Esophagus muscularis mucosa (tissue), 4 donors: ENCODE measurements at regions not wholly inside any gene's neighbourhood (a gene's known extent, or its start where the extent isn't known, plus 50 kb on each side); places are given as distances from the start of the nearest gene placed in this dataset.

ENCODE experiments used
- DNase-seq: peaks from one replicate; pipeline ENCODE4 v3.0.0-alpha.2; 2017; ENCODE audit errors: extremely low spot score
- H3K27ac ChIP-seq, 4 donors: fragments of 200-600 bp; sonication (generic); replicated peaks in 1 of 4; 1 replicate in 3 of 4; 2 replicates in 1 of 4; pipeline ENCODE4 v1.5.1; 2016 to 2019; ENCODE audit warnings: mild to moderate bottlenecking in 1 of 4
- H3K27me3 ChIP-seq, 4 donors: fragments of 200-600 bp; sonication (generic); one replicate each; pipeline versions ENCODE4 v1.5.1 to v1.6.0; 2016 to 2019
- H3K36me3 ChIP-seq, 4 donors: fragments of 200-600 bp; sonication (generic); one replicate each; pipeline ENCODE4 v1.5.1; 2016 to 2019
- H3K4me1 ChIP-seq, 4 donors: fragments of 200-600 bp; sonication (generic); one replicate each; pipeline ENCODE4 v1.5.1; 2016 to 2019
- H3K4me3 ChIP-seq, 4 donors: fragments of 200-600 bp; sonication (generic); 1 replicate in 2 of 4; 2 replicates in 2 of 4; pipeline ENCODE4 v1.5.1; 2016 to 2019; ENCODE audit warnings: mild to moderate bottlenecking in 4 of 4, moderate library complexity in 1 of 4
- H3K9me3 ChIP-seq, 4 donors: fragments of 200-600 bp; sonication (generic); 1 replicate in 3 of 4; 2 replicates in 1 of 4; pipeline ENCODE4 v1.5.1; 2016 to 2019
- EP300 ChIP-seq: sonication (generic); formaldehyde crosslinking; IDR thresholded peaks from one replicate; pipeline ENCODE4 v1.6.1; 2017; ENCODE audit warnings: antibody characterized with exemption
- POLR2A ChIP-seq: fragments of 450-650 bp; IDR thresholded peaks from one replicate; pipeline ENCODE4 v1.6.1; 2017; ENCODE audit warnings: antibody characterized with exemption, moderate library complexity, mild to moderate bottlenecking, low read depth
- POLR2AphosphoS5 ChIP-seq, 2 donors: sonication (generic); formaldehyde crosslinking; IDR thresholded peaks; one replicate each; pipeline ENCODE4 v1.6.1; 2017; ENCODE audit warnings: antibody characterized with exemption in 2 of 2
- WGBS: methylation state at CpG from one replicate; pipeline ENCODE4 v1.1.5; 2018; 5-methylcytosine and 5-hydroxymethylcytosine counted together
- intact Hi-C: fragments of 100-400 bp; cut with DNase I; formaldehyde crosslinking; loops from one replicate; pipeline ENCODE4 v1.15.1; 2023
- TF ChIP-seq, protein P1 (sequence below), 3 experiments: fragments of 200-600 bp in 2 of 3; fragments of 450-650 bp in 1 of 3; sonication (generic) in 2 of 3; IDR thresholded peaks; one replicate each; pipeline ENCODE4 v1.5.1; 2017 to 2019; ENCODE audit warnings: antibody characterized with exemption in 3 of 3, mild to moderate bottlenecking in 2 of 3, moderate library complexity in 1 of 3

DNA sequence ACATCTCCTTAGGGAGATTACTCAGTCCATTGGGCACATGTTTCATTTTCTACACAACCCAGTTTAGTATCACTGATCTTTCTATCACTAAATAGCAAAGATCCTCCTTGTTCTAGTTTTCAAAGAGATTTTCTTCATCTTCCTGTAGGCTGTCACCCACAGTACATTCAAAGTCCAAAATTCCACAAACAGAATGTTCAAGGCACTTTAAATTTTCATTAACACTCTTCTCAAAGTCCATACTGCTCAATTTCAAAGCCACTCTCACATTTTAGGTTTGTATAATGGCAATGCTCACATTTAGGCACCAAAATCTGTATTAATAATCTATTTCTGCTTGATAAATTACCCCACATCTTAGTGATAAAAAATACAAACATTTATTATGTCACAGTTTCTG is 152.8 kb downstream of the FSIP2 start:
- no peak for DNase-seq
- intact Hi-C loops: no loop called here

DNA sequence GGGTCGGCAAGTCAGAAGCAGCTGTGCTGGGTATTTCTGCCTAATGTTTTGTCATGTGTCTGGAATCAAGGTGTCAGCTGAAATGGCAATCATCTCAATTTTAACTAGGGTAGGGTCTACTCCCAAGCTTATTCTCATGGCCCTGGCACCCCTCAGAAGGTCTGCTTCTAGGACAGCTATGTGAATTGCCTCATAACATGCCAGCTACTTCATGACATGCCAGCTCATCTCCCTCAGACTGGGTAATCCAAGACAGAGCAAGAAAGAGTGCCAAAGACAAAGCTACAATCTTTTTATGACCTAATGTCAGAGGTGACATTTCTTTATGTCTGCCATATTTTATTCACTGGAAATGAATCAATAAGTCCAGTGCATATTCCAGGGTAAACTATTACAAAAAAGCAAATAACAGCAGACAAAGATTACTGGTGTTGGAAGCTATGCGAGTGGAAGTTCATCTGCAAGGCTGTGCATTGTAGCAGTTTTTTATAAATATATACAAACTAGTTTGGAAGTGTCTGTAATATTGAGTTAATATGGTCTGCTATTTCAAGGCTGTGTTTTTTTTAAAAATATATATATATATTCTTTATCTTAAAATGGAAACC is 153.3 kb downstream of the FSIP2 start:
- TF ChIP-seq, protein P1, sequence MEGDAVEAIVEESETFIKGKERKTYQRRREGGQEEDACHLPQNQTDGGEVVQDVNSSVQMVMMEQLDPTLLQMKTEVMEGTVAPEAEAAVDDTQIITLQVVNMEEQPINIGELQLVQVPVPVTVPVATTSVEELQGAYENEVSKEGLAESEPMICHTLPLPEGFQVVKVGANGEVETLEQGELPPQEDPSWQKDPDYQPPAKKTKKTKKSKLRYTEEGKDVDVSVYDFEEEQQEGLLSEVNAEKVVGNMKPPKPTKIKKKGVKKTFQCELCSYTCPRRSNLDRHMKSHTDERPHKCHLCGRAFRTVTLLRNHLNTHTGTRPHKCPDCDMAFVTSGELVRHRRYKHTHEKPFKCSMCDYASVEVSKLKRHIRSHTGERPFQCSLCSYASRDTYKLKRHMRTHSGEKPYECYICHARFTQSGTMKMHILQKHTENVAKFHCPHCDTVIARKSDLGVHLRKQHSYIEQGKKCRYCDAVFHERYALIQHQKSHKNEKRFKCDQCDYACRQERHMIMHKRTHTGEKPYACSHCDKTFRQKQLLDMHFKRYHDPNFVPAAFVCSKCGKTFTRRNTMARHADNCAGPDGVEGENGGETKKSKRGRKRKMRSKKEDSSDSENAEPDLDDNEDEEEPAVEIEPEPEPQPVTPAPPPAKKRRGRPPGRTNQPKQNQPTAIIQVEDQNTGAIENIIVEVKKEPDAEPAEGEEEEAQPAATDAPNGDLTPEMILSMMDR (IDR thresholded peaks at IDR 0.05): no peak
- TF ChIP-seq POLR2AphosphoS5 (IDR thresholded peaks at IDR 0.05) (no peak), POLR2A (no peak), EP300 (no peak)
- 78% methylated on average over 2 of the region's 2 CpGs for WGBS

More for the DNA sequence above, 152.8 kb downstream of the FSIP2 start:
- Histone ChIP-seq H3K9me3 (no peaks in the 10 kb centered on the region), H3K36me3 (no peaks in the 10 kb centered on the region), H3K27me3 (no peaks in the 10 kb centered on the region), H3K4me3 (no peak overlapping the region), H3K4me1 (no peaks in the 10 kb centered on the region), H3K27ac (no peak overlapping the region)
- TF ChIP-seq EP300: no peak
- TF ChIP-seq POLR2A: no peak
- TF ChIP-seq, protein P1 (IDR thresholded peaks at IDR 0.05): no peak
- no peak for TF ChIP-seq POLR2AphosphoS5 (IDR thresholded peaks at IDR 0.05)

DNA sequence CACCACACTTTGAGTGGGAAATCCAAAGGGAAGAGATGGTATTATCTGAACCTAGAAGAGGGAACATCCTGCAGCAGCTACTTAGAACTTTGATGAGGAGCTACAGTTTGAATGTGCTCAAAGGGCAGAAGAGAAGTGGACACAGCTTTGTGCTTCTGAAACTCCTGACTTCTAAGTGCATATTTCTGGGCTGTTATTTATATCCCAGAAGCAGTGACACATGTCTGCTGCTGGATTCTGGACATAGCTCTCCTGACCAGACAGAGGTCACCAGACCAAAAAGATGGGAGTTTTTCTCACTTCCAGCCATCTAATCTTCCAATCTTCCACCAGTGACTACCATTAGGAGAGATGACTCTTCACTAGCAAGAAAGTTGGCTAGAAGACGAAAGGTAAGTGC is 153.9 kb downstream of the FSIP2 start:
- 100% methylated on average over 1 of the region's 1 CpG for WGBS
- Histone ChIP-seq H3K9me3 (no peaks in the 10 kb centered on the region), H3K4me3 (no peak overlapping the region), H3K36me3 (no peaks in the 10 kb centered on the region), H3K27ac (no peak overlapping the region), H3K4me1 (no peaks in the 10 kb centered on the region), H3K27me3 (no peaks in the 10 kb centered on the region)
- intact Hi-C loops: no loop called here
- no peak for DNase-seq
- TF ChIP-seq POLR2A (no peak), POLR2AphosphoS5 (IDR thresholded peaks at IDR 0.05) (no peak), EP300 (no peak)
- TF ChIP-seq, protein P1 (IDR thresholded peaks at IDR 0.05): no peak

More for the DNA sequence above, 153.3 kb downstream of the FSIP2 start:
- DNase-seq: no peak
- H3K27me3 ChIP-seq: no peaks in the 10 kb centered on the region
- H3K4me1 ChIP-seq: no peaks in the 10 kb centered on the region
- intact Hi-C loops: no loop called here
- H3K27ac ChIP-seq: no peak overlapping the region
- no peaks in the 10 kb centered on the region for H3K9me3 ChIP-seq
- no peaks in the 10 kb centered on the region for H3K36me3 ChIP-seq
- no peak overlapping the region for H3K4me3 ChIP-seq

DNA sequence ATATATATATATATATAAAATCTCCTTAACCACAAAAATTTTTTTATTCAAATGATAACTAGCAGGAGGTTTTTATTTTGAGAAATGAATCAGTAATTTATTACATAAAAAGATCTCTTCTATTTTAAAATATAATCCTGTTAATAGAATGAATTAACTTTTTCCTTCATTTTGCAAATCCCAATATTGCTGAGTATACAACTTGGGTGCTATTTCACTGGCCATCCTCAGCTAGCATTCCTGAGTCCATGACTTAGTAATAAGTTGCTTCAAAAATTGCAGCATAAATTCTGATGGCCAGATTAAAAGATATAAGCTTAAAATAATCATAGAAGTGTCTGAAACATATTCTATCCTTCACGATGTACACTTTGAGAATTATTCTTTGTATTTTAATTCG is 155.6 kb downstream of the FSIP2 start:
- Histone ChIP-seq H3K36me3 (no peaks in the 10 kb centered on the region), H3K27me3 (no peaks in the 10 kb centered on the region), H3K4me1 (no peaks in the 10 kb centered on the region), H3K4me3 (no peak overlapping the region), H3K27ac (no peak overlapping the region), H3K9me3 (no peaks in the 10 kb centered on the region)
- TF ChIP-seq POLR2A: no peak
- no peak for TF ChIP-seq EP300
- TF ChIP-seq POLR2AphosphoS5 (IDR thresholded peaks at IDR 0.05): no peak
- TF ChIP-seq, protein P1 (IDR thresholded peaks at IDR 0.05): no peak
- intact Hi-C loops: no loop called here
- no peak for DNase-seq
- 93% methylated on average over 2 of the region's 2 CpGs for WGBS
